Esophagus muscularis mucosa (tissue), 4 donors: ENCODE measurements at regions not wholly inside any gene's neighbourhood (a gene's known extent, or its start where the extent isn't known, plus 50 kb on each side); places are given as distances from the start of the nearest gene placed in this dataset.
"Not testable (repeated sequence)": the region's sequence is repeated elsewhere in the genome, so short reads cannot be mapped to it uniquely, and the experiment has no call there.

Experiments
- DNase-seq: peaks from one replicate; pipeline ENCODE4 v3.0.0-alpha.2; 2017; ENCODE audit errors: extremely low spot score
- H3K27ac ChIP-seq, 4 donors: fragments of 200-600 bp; sonication (generic); replicated peaks in 1 of 4; 1 replicate in 3 of 4; 2 replicates in 1 of 4; pipeline ENCODE4 v1.5.1; 2016 to 2019; ENCODE audit warnings: mild to moderate bottlenecking in 1 of 4
- H3K27me3 ChIP-seq, 4 donors: fragments of 200-600 bp; sonication (generic); one replicate each; pipeline versions ENCODE4 v1.5.1 to v1.6.0; 2016 to 2019
- H3K36me3 ChIP-seq, 4 donors: fragments of 200-600 bp; sonication (generic); one replicate each; pipeline ENCODE4 v1.5.1; 2016 to 2019
- H3K4me1 ChIP-seq, 4 donors: fragments of 200-600 bp; sonication (generic); one replicate each; pipeline ENCODE4 v1.5.1; 2016 to 2019
- H3K4me3 ChIP-seq, 4 donors: fragments of 200-600 bp; sonication (generic); 1 replicate in 2 of 4; 2 replicates in 2 of 4; pipeline ENCODE4 v1.5.1; 2016 to 2019; ENCODE audit warnings: mild to moderate bottlenecking in 4 of 4, moderate library complexity in 1 of 4
- H3K9me3 ChIP-seq, 4 donors: fragments of 200-600 bp; sonication (generic); 1 replicate in 3 of 4; 2 replicates in 1 of 4; pipeline ENCODE4 v1.5.1; 2016 to 2019
- EP300 ChIP-seq: sonication (generic); formaldehyde crosslinking; IDR thresholded peaks from one replicate; pipeline ENCODE4 v1.6.1; 2017; ENCODE audit warnings: antibody characterized with exemption
- POLR2A ChIP-seq: fragments of 450-650 bp; IDR thresholded peaks from one replicate; pipeline ENCODE4 v1.6.1; 2017; ENCODE audit warnings: antibody characterized with exemption, moderate library complexity, mild to moderate bottlenecking, low read depth
- POLR2AphosphoS5 ChIP-seq, 2 donors: sonication (generic); formaldehyde crosslinking; IDR thresholded peaks; one replicate each; pipeline ENCODE4 v1.6.1; 2017; ENCODE audit warnings: antibody characterized with exemption in 2 of 2
- WGBS: methylation state at CpG from one replicate; pipeline ENCODE4 v1.1.5; 2018; 5-methylcytosine and 5-hydroxymethylcytosine counted together
- intact Hi-C: fragments of 100-400 bp; cut with DNase I; formaldehyde crosslinking; loops from one replicate; pipeline ENCODE4 v1.15.1; 2023
- TF ChIP-seq, protein P1 (sequence below), 3 experiments: fragments of 200-600 bp in 2 of 3; fragments of 450-650 bp in 1 of 3; sonication (generic) in 2 of 3; IDR thresholded peaks; one replicate each; pipeline ENCODE4 v1.5.1; 2017 to 2019; ENCODE audit warnings: antibody characterized with exemption in 3 of 3, mild to moderate bottlenecking in 2 of 3, moderate library complexity in 1 of 3

GRCh38 chrY:3037471-3037870 lies 102.3 kb downstream of the ZFY start:
- intact Hi-C loops: no loop called here
- Histone ChIP-seq H3K27ac (no peak overlapping the region), H3K36me3 (no peaks in the 10 kb centered on the region), H3K4me3 (no peak overlapping the region), H3K27me3 (no peaks in the 10 kb centered on the region), H3K4me1 (no peaks in the 10 kb centered on the region), H3K9me3 (no peaks in the 10 kb centered on the region)
- DNase-seq: no peak
- TF ChIP-seq, protein P1, sequence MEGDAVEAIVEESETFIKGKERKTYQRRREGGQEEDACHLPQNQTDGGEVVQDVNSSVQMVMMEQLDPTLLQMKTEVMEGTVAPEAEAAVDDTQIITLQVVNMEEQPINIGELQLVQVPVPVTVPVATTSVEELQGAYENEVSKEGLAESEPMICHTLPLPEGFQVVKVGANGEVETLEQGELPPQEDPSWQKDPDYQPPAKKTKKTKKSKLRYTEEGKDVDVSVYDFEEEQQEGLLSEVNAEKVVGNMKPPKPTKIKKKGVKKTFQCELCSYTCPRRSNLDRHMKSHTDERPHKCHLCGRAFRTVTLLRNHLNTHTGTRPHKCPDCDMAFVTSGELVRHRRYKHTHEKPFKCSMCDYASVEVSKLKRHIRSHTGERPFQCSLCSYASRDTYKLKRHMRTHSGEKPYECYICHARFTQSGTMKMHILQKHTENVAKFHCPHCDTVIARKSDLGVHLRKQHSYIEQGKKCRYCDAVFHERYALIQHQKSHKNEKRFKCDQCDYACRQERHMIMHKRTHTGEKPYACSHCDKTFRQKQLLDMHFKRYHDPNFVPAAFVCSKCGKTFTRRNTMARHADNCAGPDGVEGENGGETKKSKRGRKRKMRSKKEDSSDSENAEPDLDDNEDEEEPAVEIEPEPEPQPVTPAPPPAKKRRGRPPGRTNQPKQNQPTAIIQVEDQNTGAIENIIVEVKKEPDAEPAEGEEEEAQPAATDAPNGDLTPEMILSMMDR (IDR thresholded peaks at IDR 0.05): no peak
- no peak for TF ChIP-seq EP300
- TF ChIP-seq POLR2A: no peak

DNA sequence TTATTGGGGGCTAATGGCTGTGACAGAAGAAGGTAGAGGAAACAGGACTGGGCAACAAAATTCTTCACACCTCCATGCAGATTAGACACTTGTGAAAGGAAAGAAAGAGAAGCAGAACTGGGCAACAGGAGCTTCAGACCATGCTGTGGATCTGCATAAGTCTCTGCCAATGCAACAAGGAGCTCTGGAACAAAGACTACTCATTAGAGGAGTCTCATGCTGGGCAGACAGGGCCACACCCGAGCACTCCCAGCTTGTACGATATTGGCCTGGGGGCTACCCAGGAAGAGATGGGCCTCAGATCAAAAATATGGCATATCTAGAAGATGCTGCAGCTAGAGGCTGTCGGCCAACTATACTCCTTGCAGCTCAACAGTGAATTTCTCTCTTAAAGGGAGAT lies 105.2 kb downstream of the ZFY start:
- no peak for DNase-seq
- intact Hi-C loops: no loop called here
- Histone ChIP-seq H3K4me3 (no peak overlapping the region), H3K27me3 (no peaks in the 10 kb centered on the region), H3K27ac (no peak overlapping the region), H3K9me3 (no peaks in the 10 kb centered on the region), H3K36me3 (no peaks in the 10 kb centered on the region), H3K4me1 (no peaks in the 10 kb centered on the region)
- WGBS: no CpG with 5 or more reads among the region's 3 CpGs
- no peak for TF ChIP-seq POLR2A
- TF ChIP-seq, protein P1 (IDR thresholded peaks at IDR 0.05): no peak
- TF ChIP-seq EP300: no peak
- TF ChIP-seq POLR2AphosphoS5 (IDR thresholded peaks at IDR 0.05): no peak

- no peak overlapping the region for H3K4me3 ChIP-seq
- no peak for DNase-seq
- TF ChIP-seq, protein P1 (IDR thresholded peaks at IDR 0.05): no peak
- no peak for TF ChIP-seq POLR2A
- TF ChIP-seq POLR2AphosphoS5 (IDR thresholded peaks at IDR 0.05): no peak
- TF ChIP-seq EP300: no peak
- no peak overlapping the region for H3K27ac ChIP-seq
- no peaks in the 10 kb centered on the region for H3K9me3 ChIP-seq
- no peaks in the 10 kb centered on the region for H3K27me3 ChIP-seq
- no peaks in the 10 kb centered on the region for H3K36me3 ChIP-seq
- H3K4me1 ChIP-seq: no peaks in the 10 kb centered on the region
- intact Hi-C loops: no loop called here
These were observed 106.8 kb downstream of the ZFY start for GRCh38 chrY:3041985-3042384.

DNA sequence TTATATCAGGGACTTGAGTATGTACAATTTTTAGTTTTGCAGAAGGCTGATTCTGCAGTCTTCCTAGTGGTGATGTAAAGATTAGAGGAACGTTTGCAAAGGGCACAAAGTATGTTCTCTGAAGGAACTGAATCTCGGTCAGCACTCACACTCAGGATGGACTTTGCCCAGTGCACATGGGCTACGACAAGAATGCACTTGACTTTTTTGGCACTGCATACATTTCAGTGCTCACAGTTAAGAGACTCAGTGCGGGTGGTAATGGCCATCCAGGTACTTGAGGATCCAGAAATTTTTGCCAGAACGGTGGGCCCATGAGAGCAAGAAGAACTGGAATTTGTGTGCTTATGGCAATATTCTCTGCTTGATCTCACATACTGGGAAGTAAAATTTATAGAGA lies 107.7 kb downstream of the ZFY start:
- WGBS: no CpG with 5 or more reads among the region's 5 CpGs
- intact Hi-C loops: no loop called here

GRCh38 chrY:3045048-3045447 lies 109.9 kb downstream of the ZFY start:
- H3K9me3 ChIP-seq: no peaks in the 10 kb centered on the region

More for the DNA sequence above, 107.7 kb downstream of the ZFY start:
- no peak for DNase-seq
- Histone ChIP-seq H3K27ac (no peak overlapping the region), H3K4me3 (no peak overlapping the region), H3K36me3 (no peaks in the 10 kb centered on the region), H3K9me3 (no peaks in the 10 kb centered on the region), H3K27me3 (no peaks in the 10 kb centered on the region), H3K4me1 (no peaks in the 10 kb centered on the region)
- no peak for TF ChIP-seq POLR2AphosphoS5 (IDR thresholded peaks at IDR 0.05)
- no peak for TF ChIP-seq POLR2A

GRCh38 chrY:3055496-3055895 lies 120.3 kb downstream of the ZFY start:
- no CpG with 5 or more reads among the region's 1 CpG for WGBS
- intact Hi-C loops, H3K27ac ChIP-seq, DNase-seq, H3K36me3 ChIP-seq, H3K9me3 ChIP-seq, H3K4me3 ChIP-seq, H3K4me1 ChIP-seq, H3K27me3 ChIP-seq: not testable (repeated sequence)

More at GRCh38 chrY:3045048-3045447, 109.9 kb downstream of the ZFY start:
- H3K4me3 ChIP-seq: no peak overlapping the region
- no peaks in the 10 kb centered on the region for H3K4me1 ChIP-seq
- H3K36me3 ChIP-seq: no peaks in the 10 kb centered on the region
- no peak for DNase-seq
- H3K27me3 ChIP-seq: no peaks in the 10 kb centered on the region
- no peak overlapping the region for H3K27ac ChIP-seq
- intact Hi-C loops: no loop called here
- WGBS: no CpG with 5 or more reads among the region's 2 CpGs
- TF ChIP-seq POLR2AphosphoS5 (IDR thresholded peaks at IDR 0.05) (no peak), POLR2A (no peak), EP300 (no peak)
- TF ChIP-seq, protein P1 (IDR thresholded peaks at IDR 0.05): no peak

DNA sequence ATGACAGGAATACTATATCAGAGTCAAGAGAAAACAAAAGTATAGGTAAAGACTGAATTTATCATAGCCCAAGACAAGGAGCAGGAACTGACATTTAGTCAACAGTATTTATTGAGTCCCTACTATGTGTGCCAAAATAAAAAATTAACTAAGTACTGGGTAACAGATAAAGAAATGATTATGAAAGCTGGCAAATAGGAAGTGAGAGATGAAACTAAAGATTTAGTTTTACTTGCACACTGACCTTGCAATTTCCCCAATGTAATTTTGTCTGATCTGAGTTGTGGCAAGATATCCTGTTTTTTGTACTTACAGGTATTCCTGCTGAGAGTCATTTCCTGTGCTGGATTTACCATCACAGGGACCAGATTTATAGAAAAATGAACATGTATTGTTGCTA lies 123.2 kb downstream of the ZFY start:
- DNase-seq, H3K27ac ChIP-seq, H3K4me1 ChIP-seq, intact Hi-C loops, H3K27me3 ChIP-seq, H3K36me3 ChIP-seq, H3K9me3 ChIP-seq, H3K4me3 ChIP-seq: not testable (repeated sequence)
